ENCODE measurements at regions not wholly inside any gene's neighbourhood (a gene's known extent, or its start where the extent isn't known, plus 50 kb on each side); places are given as distances from the start of the nearest gene placed in this dataset.
A peak's percentile ranks its signal among the peaks of the same experiment; 100 is the strongest.
"Not testable (repeated sequence)": the region's sequence is repeated elsewhere in the genome, so short reads cannot be mapped to it uniquely, and the experiment has no call there.

DNA sequence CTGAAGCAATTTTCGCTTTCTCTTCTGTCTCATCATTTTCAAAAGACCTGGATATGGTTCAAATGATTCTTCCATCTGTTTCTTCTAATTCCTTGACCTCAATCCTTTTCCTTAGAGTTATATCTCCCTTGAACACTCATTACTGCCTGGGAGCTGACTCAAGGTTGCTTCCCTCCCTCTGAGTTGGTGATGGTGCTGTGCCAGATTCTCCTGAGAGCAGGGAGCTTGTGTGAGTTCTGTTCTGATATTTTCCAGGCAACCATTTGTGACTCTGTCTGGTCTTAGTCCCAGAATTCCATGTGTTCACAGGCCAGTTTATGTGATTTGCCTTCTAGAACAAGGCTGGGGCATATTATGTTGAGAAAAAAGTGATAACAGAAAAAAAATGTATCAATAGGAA lies 505.1 kb upstream of the SYT1 start:
- DNase-seq, result peak; percentile 56 to 68
- Histone ChIP-seq H3K4me3 (no peak overlapping the region), H3K27me3 (no peaks in the 10 kb centered on the region), H3K4me1 (no peaks in the 10 kb centered on the region), H3K27ac (peak overlapping the region; percentile 16 to 20), H3K9me3 (no peaks in the 10 kb centered on the region), H3K36me3 (no peaks in the 10 kb centered on the region)
- intact Hi-C loops (cut with DNase I; ENCODE audit: low total_unique reads), result no loop called here
- TF ChIP-seq, protein P1, sequence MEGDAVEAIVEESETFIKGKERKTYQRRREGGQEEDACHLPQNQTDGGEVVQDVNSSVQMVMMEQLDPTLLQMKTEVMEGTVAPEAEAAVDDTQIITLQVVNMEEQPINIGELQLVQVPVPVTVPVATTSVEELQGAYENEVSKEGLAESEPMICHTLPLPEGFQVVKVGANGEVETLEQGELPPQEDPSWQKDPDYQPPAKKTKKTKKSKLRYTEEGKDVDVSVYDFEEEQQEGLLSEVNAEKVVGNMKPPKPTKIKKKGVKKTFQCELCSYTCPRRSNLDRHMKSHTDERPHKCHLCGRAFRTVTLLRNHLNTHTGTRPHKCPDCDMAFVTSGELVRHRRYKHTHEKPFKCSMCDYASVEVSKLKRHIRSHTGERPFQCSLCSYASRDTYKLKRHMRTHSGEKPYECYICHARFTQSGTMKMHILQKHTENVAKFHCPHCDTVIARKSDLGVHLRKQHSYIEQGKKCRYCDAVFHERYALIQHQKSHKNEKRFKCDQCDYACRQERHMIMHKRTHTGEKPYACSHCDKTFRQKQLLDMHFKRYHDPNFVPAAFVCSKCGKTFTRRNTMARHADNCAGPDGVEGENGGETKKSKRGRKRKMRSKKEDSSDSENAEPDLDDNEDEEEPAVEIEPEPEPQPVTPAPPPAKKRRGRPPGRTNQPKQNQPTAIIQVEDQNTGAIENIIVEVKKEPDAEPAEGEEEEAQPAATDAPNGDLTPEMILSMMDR (IDR thresholded peaks at IDR 0.05), result no peak
- no peak for TF ChIP-seq POLR2A (IDR thresholded peaks at IDR 0.05)

DNA sequence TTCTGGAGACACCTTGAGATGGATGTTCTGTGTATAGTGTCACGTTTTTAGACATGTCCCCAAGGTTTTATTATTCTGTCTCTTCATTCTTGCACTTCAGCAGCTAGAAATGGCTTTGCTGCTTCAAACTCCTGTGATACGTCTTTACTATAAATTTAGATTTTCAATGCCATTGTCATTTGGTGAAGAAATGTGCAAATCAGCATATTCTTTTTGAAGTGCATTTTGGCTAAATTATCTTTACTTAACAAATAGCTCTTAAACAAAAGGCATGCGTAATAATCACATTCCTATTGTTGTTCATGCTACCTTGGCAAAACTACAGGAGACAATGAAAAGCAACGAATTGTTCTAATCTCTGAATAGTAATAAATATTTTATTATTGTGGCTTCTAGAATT lies 502.9 kb upstream of the SYT1 start:
- no peak for TF ChIP-seq POLR2A (IDR thresholded peaks at IDR 0.05)
- TF ChIP-seq, protein P1 (IDR thresholded peaks at IDR 0.05), result no peak
- intact Hi-C loops (cut with DNase I; ENCODE audit: low total_unique reads), result no loop called here
- no peaks in the 10 kb centered on the region for H3K4me1 ChIP-seq
- H3K9me3 ChIP-seq, result no peaks in the 10 kb centered on the region
- no peaks in the 10 kb centered on the region for H3K27me3 ChIP-seq
- no peak overlapping the region for H3K27ac ChIP-seq
- H3K4me3 ChIP-seq, result no peak overlapping the region
- no peak for DNase-seq
- no peaks in the 10 kb centered on the region for H3K36me3 ChIP-seq

DNA sequence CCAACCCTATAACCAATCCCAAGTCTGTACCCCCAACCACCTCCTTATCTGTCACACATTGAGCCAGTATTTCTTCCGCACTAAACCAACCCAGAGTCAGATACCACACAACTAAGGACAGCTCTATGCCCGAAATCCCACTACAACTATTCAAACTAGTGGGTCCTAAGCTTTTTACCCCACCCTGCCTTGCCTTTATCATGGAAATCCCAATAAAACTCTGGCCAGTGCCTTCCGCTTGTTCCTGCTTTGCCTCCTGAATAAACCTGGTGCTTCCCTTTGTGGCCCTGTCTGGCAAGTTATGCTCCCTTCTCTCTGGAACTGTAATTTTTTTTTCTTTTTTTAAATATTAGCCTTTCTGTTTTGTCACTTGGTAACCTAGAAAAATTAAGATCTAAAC lies 493.3 kb upstream of the SYT1 start:
- TF ChIP-seq, protein P1 (IDR thresholded peaks at IDR 0.05), result no peak
- no peak for TF ChIP-seq POLR2A (IDR thresholded peaks at IDR 0.05)
- no peak for DNase-seq
- H3K4me3 ChIP-seq, result no peak overlapping the region
- no peak overlapping the region for H3K27ac ChIP-seq
- no peaks in the 10 kb centered on the region for H3K36me3 ChIP-seq
- H3K9me3 ChIP-seq, result no peaks in the 10 kb centered on the region
- intact Hi-C loops (cut with DNase I; ENCODE audit: low total_unique reads), result no loop called here
- no peaks in the 10 kb centered on the region for H3K27me3 ChIP-seq
- H3K4me1 ChIP-seq, result no peaks in the 10 kb centered on the region

DNA sequence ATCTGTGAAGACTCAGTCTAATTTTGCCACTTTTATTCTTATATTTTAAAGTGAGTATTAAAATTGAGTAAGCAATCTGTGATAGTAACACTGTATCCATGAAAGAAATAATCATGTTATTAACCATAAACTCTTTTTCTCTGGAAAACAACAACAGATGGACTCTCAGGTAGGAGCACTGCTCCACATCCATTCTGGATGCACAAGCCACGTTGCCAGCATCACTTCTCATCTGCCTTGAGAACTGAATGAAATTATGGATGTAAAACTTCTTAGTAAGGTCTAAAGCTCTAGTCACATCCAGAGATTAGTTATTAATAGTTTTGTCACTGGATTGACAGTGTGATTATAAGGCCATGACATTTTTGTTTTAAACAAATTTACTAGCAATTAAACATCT lies 489.1 kb upstream of the SYT1 start:
- H3K27ac ChIP-seq, result no peak overlapping the region
- intact Hi-C loops (cut with DNase I; ENCODE audit: low total_unique reads), result no loop called here
- H3K4me1 ChIP-seq, result no peaks in the 10 kb centered on the region
- no peak for DNase-seq
- H3K9me3 ChIP-seq, result no peaks in the 10 kb centered on the region
- no peak overlapping the region for H3K4me3 ChIP-seq
- H3K27me3 ChIP-seq, result no peaks in the 10 kb centered on the region
- no peaks in the 10 kb centered on the region for H3K36me3 ChIP-seq
- no peak for TF ChIP-seq POLR2A (IDR thresholded peaks at IDR 0.05)
- TF ChIP-seq, protein P1 (IDR thresholded peaks at IDR 0.05), result no peak

DNA sequence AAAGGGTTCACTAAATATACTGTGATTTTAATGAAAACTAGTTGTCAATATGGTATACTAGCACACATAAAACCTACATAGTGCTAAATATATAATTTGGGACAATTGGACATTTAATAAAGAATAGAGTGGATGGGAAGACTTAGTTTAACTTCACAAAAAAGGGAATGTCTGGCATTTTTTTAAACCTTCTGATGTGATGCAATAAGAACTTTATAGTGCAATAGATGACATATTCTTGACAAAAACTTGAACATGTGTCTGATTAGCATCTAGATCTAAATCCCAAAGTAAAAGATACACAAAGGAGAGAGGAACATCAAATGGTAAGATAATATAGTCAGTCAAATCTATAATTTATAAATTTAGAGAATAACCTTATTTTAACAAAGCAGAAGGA lies 488.3 kb upstream of the SYT1 start:
- TF ChIP-seq, protein P1 (IDR thresholded peaks at IDR 0.05), result no peak
- TF ChIP-seq POLR2A (IDR thresholded peaks at IDR 0.05), result no peak
- no peak overlapping the region for H3K4me3 ChIP-seq
- H3K4me1 ChIP-seq, result no peaks in the 10 kb centered on the region
- no peaks in the 10 kb centered on the region for H3K36me3 ChIP-seq
- no peaks in the 10 kb centered on the region for H3K27me3 ChIP-seq
- no peaks in the 10 kb centered on the region for H3K9me3 ChIP-seq
- intact Hi-C loops (cut with DNase I; ENCODE audit: low total_unique reads), result no loop called here
- DNase-seq, result no peak
- H3K27ac ChIP-seq, result no peak overlapping the region

DNA sequence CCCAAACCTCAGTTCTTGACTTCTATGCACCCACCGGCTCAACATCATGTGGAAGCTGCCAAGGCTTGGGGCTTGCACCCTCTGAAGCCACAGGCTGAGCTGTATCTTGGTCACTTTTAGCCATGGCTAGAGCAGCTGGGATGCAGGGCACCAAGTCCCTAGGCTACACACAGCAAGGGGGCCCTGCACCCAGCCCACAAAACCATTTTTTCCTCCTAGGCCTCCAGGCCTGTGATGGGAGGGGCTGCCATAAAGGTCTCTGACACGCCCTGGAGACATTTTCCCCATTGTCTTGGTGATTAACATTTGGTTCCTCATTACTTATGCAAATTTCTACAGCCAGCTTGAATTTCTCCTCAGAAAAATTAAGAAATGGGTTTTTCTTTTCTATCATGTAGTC lies 485.5 kb upstream of the SYT1 start:
- H3K36me3 ChIP-seq; H3K4me1 ChIP-seq; H3K9me3 ChIP-seq; H3K4me3 ChIP-seq; intact Hi-C loops (cut with DNase I; ENCODE audit: low total_unique reads); H3K27me3 ChIP-seq; DNase-seq; H3K27ac ChIP-seq: not testable (repeated sequence)
